NCI-H2196 (cell line): ENCODE measurements at regions not wholly inside any gene's neighbourhood (a gene's known extent, or its start where the extent isn't known, plus 50 kb on each side); places are given as distances from the start of the nearest gene placed in this dataset.
"Not testable (repeated sequence)": the region's sequence is repeated elsewhere in the genome, so short reads cannot be mapped to it uniquely, and the experiment has no call there.

ENCODE experiments used
- DNase-seq: peaks from one replicate; lab custom pipeline; 2025; ENCODE audit not compliant: unreplicated experiment; lab: John Stamatoyannopoulos, UW

GRCh38 chr1:192476802-192477298 lies 98.7 kb upstream of the RGS1 start:
- DNase-seq = no peak

- peak; percentile 12 for DNase-seq
Observed at GRCh38 chr1:192477630-192478029, 97.9 kb upstream of the RGS1 start.

- DNase-seq = no peak
Observed at GRCh38 chr1:192485692-192486436, 89.7 kb upstream of the RGS1 start.

- no peak for DNase-seq
Observed at GRCh38 chr1:192488058-192488457, 87.5 kb upstream of the RGS1 start.

- DNase-seq = no peak
Observed at GRCh38 chr1:192489047-192489446, 86.5 kb upstream of the RGS1 start.

- DNase-seq = no peak
Observed at GRCh38 chr1:192489748-192490147, 85.8 kb upstream of the RGS1 start.

GRCh38 chr1:192491804-192492554 lies 83.6 kb upstream of the RGS1 start:
- no peak for DNase-seq

- DNase-seq = no peak
Observed at GRCh38 chr1:192493584-192493983, 82.0 kb upstream of the RGS1 start.

- DNase-seq = no peak
Observed at GRCh38 chr1:192496369-192497056, 79.1 kb upstream of the RGS1 start.

GRCh38 chr1:192497214-192497794 lies 78.3 kb upstream of the RGS1 start:
- no peak for DNase-seq

GRCh38 chr1:192498092-192498491 lies 77.5 kb upstream of the RGS1 start:
- DNase-seq = not testable (repeated sequence)

- DNase-seq = not testable (repeated sequence)
Observed at GRCh38 chr1:192499061-192499581, 76.5 kb upstream of the RGS1 start.

GRCh38 chr1:192500541-192500940 lies 75.0 kb upstream of the RGS1 start:
- DNase-seq = not testable (repeated sequence)

- no peak for DNase-seq
Observed at GRCh38 chr1:192506741-192507155, 68.8 kb upstream of the RGS1 start.

GRCh38 chr1:192512426-192513162 lies 63.0 kb upstream of the RGS1 start:
- DNase-seq = no peak

- no peak for DNase-seq
Observed at GRCh38 chr1:192513196-192513595, 62.4 kb upstream of the RGS1 start.

GRCh38 chr1:192513697-192514096 lies 61.9 kb upstream of the RGS1 start:
- no peak for DNase-seq

GRCh38 chr1:192516776-192517297 lies 58.7 kb upstream of the RGS1 start:
- DNase-seq = no peak

- not testable (repeated sequence) for DNase-seq
Observed at GRCh38 chr1:192517716-192518355, 57.7 kb upstream of the RGS1 start.

GRCh38 chr1:192518700-192519099 lies 56.9 kb upstream of the RGS1 start:
- no peak for DNase-seq
